B cell (primary cell): ENCODE measurements at regions not wholly inside any gene's neighbourhood (a gene's known extent, or its start where the extent isn't known, plus 50 kb on each side); places are given as distances from the start of the nearest gene placed in this dataset.

Experiments
- ATAC-seq: fragments of 200-7000 bp; cut with Tn5 transposase; one replicate; pipeline ENCODE4 v1.10.0; 2021; ENCODE audit warnings: low read depth, mild to moderate bottlenecking, moderate number of reproducible peaks, moderate library complexity
- CTCF ChIA-PET: fragments of 350-600 bp; sonication (Branson Sonifier 250); formaldehyde crosslinking; loops from one replicate; lab custom pipeline; 2021; ENCODE audit warnings: antibody characterized with exemption, inconsistent platforms; lab: Charles Lee
- POLR2A ChIA-PET: fragments of 350-600 bp; sonication (Branson Sonifier 250); formaldehyde crosslinking; loops from one replicate; lab custom pipeline; 2021; ENCODE audit warnings: antibody characterized with exemption; lab: Charles Lee
- DNase-seq: peaks from one replicate; pipeline ENCODE4 v3.0.0; 2013
- H2AFZ ChIP-seq: 2 replicates; pipeline ENCODE4 v1.6.1; 2012; ENCODE audit warnings: mild to moderate bottlenecking, low read depth, low read length; ENCODE audit not compliant: insufficient read depth, poor library complexity, severe bottlenecking
- H3K27ac ChIP-seq, 2 donors: 1 replicate in 1 of 2; 2 replicates in 1 of 2; pipeline ENCODE4 v1.5.1; 2012 to 2013; ENCODE audit warnings: low read length in 2 of 2, mild to moderate bottlenecking in 2 of 2, moderate library complexity in 1 of 2
- H3K27me3 ChIP-seq, 4 experiments: fragments of 200-600 bp in 1 of 4; sonication (generic) in 1 of 4; replicated peaks in 1 of 4; 1 replicate in 2 of 4; 2 replicates in 2 of 4; pipeline versions ENCODE4 v1.6.1 to v1.7.0; 2013 to 2016; ENCODE audit warnings: low read length in 3 of 4, mild to moderate bottlenecking in 2 of 4, mixed read lengths in 1 of 4, moderate library complexity in 1 of 4; ENCODE audit not compliant: insufficient read depth in 4 of 4, control insufficient read depth in 3 of 4; ENCODE audit errors: control extremely low read depth in 1 of 4
- H3K36me3 ChIP-seq, 2 experiments: replicated peaks in 1 of 2; 1 replicate in 1 of 2; 2 replicates in 1 of 2; pipeline versions ENCODE4 v1.6.1 to v1.7.1; 2013; ENCODE audit warnings: low read length in 1 of 2; ENCODE audit not compliant: insufficient read depth in 2 of 2, control insufficient read depth in 1 of 2; ENCODE audit errors: control extremely low read depth in 1 of 2, extremely low read depth in 1 of 2
- H3K4me1 ChIP-seq, 2 donors: fragments of 200-600 bp in 1 of 2; sonication (generic) in 1 of 2; 1 replicate in 1 of 2; 2 replicates in 1 of 2; pipeline versions ENCODE4 v1.5.1 to v1.6.1; 2013 to 2017; ENCODE audit warnings: low read length in 2 of 2; ENCODE audit not compliant: control insufficient read depth in 2 of 2, insufficient read depth in 2 of 2
- H3K4me2 ChIP-seq: replicated peaks from 2 replicates; pipeline ENCODE3; 2012; ENCODE audit warnings: mild to moderate bottlenecking, low read depth, low read length; ENCODE audit not compliant: poor library complexity, severe bottlenecking
- H3K4me3 ChIP-seq, 5 experiments: fragments of 200-600 bp in 1 of 5; sonication (generic) in 1 of 5; 1 replicate in 3 of 5; 2 replicates in 2 of 5; pipeline versions ENCODE4 v1.5.1 to v1.7.0; 2011 to 2016; ENCODE audit warnings: low read length in 4 of 5, mild to moderate bottlenecking in 4 of 5, low read depth in 2 of 5, control low read depth in 1 of 5, moderate library complexity in 1 of 5; ENCODE audit not compliant: insufficient read depth in 1 of 5; ENCODE audit errors: control extremely low read depth in 1 of 5, extremely low read depth in 1 of 5
- H3K79me2 ChIP-seq: fragments of 200-600 bp; sonication (generic); one replicate; pipeline ENCODE4 v1.6.0; 2016; ENCODE audit warnings: low read length; ENCODE audit not compliant: control insufficient read depth, insufficient read depth
- H3K9ac ChIP-seq: fragments of 200-600 bp; sonication (generic); 2 replicates; pipeline ENCODE4 v1.6.1; 2017; ENCODE audit warnings: mild to moderate bottlenecking, low read length, moderate library complexity
- H3K9me3 ChIP-seq, 3 donors: one replicate each; pipeline versions ENCODE4 v1.6.1 to v1.7.1; 2013; ENCODE audit warnings: low read length in 2 of 3; ENCODE audit not compliant: control insufficient read depth in 2 of 3, insufficient read depth in 1 of 3; ENCODE audit errors: control extremely low read depth in 1 of 3
- H4K20me1 ChIP-seq: 2 replicates; pipeline ENCODE4 v1.6.0; 2012; ENCODE audit warnings: mild to moderate bottlenecking, low read length; ENCODE audit not compliant: insufficient read depth, control insufficient read depth, poor library complexity, severe bottlenecking
- H3K27ac Mint-ChIP-seq: one replicate; pipeline ENCODE4 v1.8.0; 2021; ENCODE audit warnings: mixed read lengths
- H3K27me3 Mint-ChIP-seq: one replicate; pipeline ENCODE4 v1.8.0; 2021; ENCODE audit warnings: mixed read lengths
- H3K4me1 Mint-ChIP-seq: one replicate; pipeline ENCODE4 v1.8.0; 2021; ENCODE audit warnings: mixed read lengths
- H3K4me3 Mint-ChIP-seq: one replicate; pipeline ENCODE4 v1.8.0; 2021; ENCODE audit warnings: mixed read lengths
- H3K9me3 Mint-ChIP-seq: one replicate; pipeline ENCODE4 v1.8.0; 2022; ENCODE audit warnings: mixed read lengths; ENCODE audit not compliant: insufficient read depth
- CTCF ChIP-seq: fragments of 200-600 bp; IDR thresholded peaks from one replicate; pipeline ENCODE4 v1.8.0; 2022; ENCODE audit warnings: antibody characterized with exemption, mild to moderate bottlenecking
- EZH2 ChIP-seq: IDR thresholded peaks from 2 replicates; pipeline ENCODE4 v1.6.1; 2012; ENCODE audit warnings: borderline replicate concordance, low read depth, mild to moderate bottlenecking, moderate library complexity, low read length; ENCODE audit not compliant: insufficient read depth, poor library complexity, severe bottlenecking
- WGBS: methylation state at CpG from one replicate; pipeline ENCODE4 v1.1.5; 2013; ENCODE audit warnings: missing lambda C conversion rate; ENCODE audit not compliant: insufficient coverage; 5-methylcytosine and 5-hydroxymethylcytosine counted together
- intact Hi-C: fragments of 100-400 bp; cut with micrococcal nuclease; formaldehyde crosslinking; loops from one replicate; pipeline ENCODE4 v1.10.0; 2022

GRCh38 chr10:128573986-128574385 lies 447.8 kb upstream of the MKI67 start:
- Histone ChIP-seq H3K4me2 (no peak overlapping the region), H3K27me3 (no peaks in the 10 kb centered on the region), H3K27ac (no peak overlapping the region), H3K9ac (no peak overlapping the region), H4K20me1 (no peaks in the 10 kb centered on the region), H3K4me3 (no peak overlapping the region), H3K9me3 (peaks cover 0 to 15% (median 0%) of the 10 kb centered on the region in 3 donors), H2AFZ (no peak overlapping the region), H3K36me3 (no peaks in the 10 kb centered on the region), H3K4me1 (no peaks in the 10 kb centered on the region), H3K79me2 (no peaks in the 10 kb centered on the region)
- no peaks in the 10 kb centered on the region for H3K4me1 Mint-ChIP-seq
- no peaks in the 10 kb centered on the region for H3K27me3 Mint-ChIP-seq
- no peak overlapping the region for H3K27ac Mint-ChIP-seq
- intact Hi-C loops: no loop called here
- no peak for ATAC-seq
- CTCF ChIA-PET: no interaction called here
- POLR2A ChIA-PET: no interaction called here
- H3K4me3 Mint-ChIP-seq: no peak overlapping the region
- no peaks in the 10 kb centered on the region for H3K9me3 Mint-ChIP-seq
- DNase-seq: no peak
- TF ChIP-seq EZH2 (no peak), CTCF (no peak)
- no CpG with 5 or more reads among the region's 9 CpGs for WGBS

- no peaks in the 10 kb centered on the region for H3K27me3 ChIP-seq
- H3K27ac Mint-ChIP-seq: no peak overlapping the region
- no peak overlapping the region for H2AFZ ChIP-seq
- H3K79me2 ChIP-seq: no peaks in the 10 kb centered on the region
- no peaks in the 10 kb centered on the region for H3K36me3 ChIP-seq
- no peaks in the 10 kb centered on the region for H3K4me1 ChIP-seq
- H3K4me3 ChIP-seq: no peak overlapping the region
- H3K27ac ChIP-seq: no peak overlapping the region
- no peaks in the 10 kb centered on the region for H3K4me1 Mint-ChIP-seq
- 84% methylated on average over 8 of the region's 16 CpGs for WGBS
- ChIA-PET CTCF (no interaction called here), POLR2A (no interaction called here)
- peaks cover 0 to 9% (median 0%) of the 10 kb centered on the region in 3 donors for H3K9me3 ChIP-seq
- H4K20me1 ChIP-seq: no peaks in the 10 kb centered on the region
- no peak for DNase-seq
- no peak overlapping the region for H3K9ac ChIP-seq
- H3K27me3 Mint-ChIP-seq: no peaks in the 10 kb centered on the region
- no peaks in the 10 kb centered on the region for H3K9me3 Mint-ChIP-seq
- no peak overlapping the region for H3K4me3 Mint-ChIP-seq
- H3K4me2 ChIP-seq: no peak overlapping the region
- ATAC-seq: no peak
- TF ChIP-seq CTCF: no peak
- no peak for TF ChIP-seq EZH2
- intact Hi-C loops: no loop called here
Measured at GRCh38 chr10:128574581-128575210, 448.5 kb upstream of the MKI67 start.
